RWPE1 (cell line): ENCODE measurements at regions not wholly inside any gene's neighbourhood (a gene's known extent, or its start where the extent isn't known, plus 50 kb on each side); places are given as distances from the start of the nearest gene placed in this dataset.

Experiments used
- CTCF ChIA-PET: fragments of 350-600 bp; sonication (Branson Sonifier 250); formaldehyde crosslinking; extraction: SDS; loops from one replicate; lab custom pipeline; 2021; lab: Yijun Ruan, JAX
- POLR2A ChIA-PET: fragments of 400-600 bp; formaldehyde crosslinking; extraction: SDS; loops from one replicate; lab custom pipeline; 2020; ENCODE audit warnings: antibody characterized with exemption; ENCODE audit not compliant: low non-redundant PET; lab: Yijun Ruan, JAX
- DNase-seq: peaks from one replicate; pipeline ENCODE4 v3.0.0; 2012; ENCODE audit warnings: low spot score
- H3K27ac ChIP-seq: fragments of 450-650 bp; 2 replicates; pipeline ENCODE4 v1.5.1; 2017
- CTCF ChIP-seq: fragments of 450-650 bp; conservative IDR thresholded peaks from 2 replicates; pipeline ENCODE4 v1.5.1; 2017; ENCODE audit warnings: low read depth, mild to moderate bottlenecking

DNA sequence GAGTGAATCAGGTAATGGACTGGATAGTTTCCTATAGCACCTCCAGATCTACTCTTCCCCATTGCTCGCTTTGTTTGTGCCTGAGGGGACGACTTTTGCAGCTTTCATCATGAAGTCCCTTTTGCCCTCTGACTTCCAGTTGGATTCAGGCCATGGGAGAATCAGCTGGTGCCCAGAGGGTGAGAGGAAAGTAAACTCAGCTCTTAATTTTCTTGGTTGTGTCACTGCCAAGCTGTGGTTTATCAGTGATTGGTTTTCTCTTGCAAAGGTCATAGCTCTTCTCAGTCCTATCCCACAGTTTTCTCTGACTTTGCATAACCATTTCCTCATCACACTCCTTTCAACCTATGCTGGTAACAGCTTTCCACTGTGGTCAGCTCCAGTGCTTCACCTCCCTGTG is 200.1 kb downstream of the KCNJ2 start:
- DNase-seq, result no peak
- ChIA-PET POLR2A (no interaction called here), CTCF (no interaction called here)

DNA sequence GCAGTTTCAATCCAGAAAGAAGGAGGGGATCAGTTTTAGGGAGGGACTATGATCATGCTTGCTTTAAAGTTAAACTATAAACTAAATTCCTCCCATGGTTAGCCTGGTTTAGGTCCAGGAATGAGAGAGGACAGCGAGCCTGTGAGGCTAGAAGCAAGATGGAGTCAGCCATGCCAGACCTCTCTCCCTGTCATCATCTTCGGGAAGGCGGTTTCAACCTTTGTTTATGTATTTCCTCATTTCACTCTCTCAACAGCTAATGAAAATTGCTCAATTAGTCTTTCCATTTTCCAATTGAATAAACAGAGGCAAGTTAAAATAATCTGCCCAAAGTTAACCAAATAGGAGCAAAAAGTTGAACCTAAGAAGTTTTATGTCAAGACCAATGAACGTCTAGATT is 201.5 kb downstream of the KCNJ2 start:
- no peak for DNase-seq
- POLR2A ChIA-PET, result no interaction called here

More for the DNA sequence above, 200.1 kb downstream of the KCNJ2 start:
- H3K27ac ChIP-seq, result no peak overlapping the region
- no peak for TF ChIP-seq CTCF

DNA sequence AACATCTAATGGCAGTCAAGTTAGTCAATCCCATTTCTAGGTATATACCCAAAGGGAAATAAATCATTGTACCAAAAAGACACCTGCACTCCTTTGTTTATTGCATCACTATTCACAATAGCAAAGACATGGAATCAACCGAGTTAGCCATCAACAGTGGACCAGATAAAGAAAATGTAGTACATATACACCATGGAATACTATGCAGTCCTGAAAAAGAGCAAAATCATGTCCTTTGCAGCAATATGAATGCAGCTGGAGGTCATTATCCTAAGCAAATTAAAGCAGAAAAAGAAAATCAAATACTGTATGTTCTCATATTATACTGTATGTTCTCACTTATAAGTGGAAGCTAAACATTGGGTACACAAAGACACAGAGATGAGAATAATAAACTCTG is 204.0 kb downstream of the KCNJ2 start:
- DNase-seq, result no peak
- H3K27ac ChIP-seq, result no peak overlapping the region
- CTCF ChIA-PET, result interaction anchor here (0.6 kb wide), 3 partner anchors 139 to 859 kb away, joined by 3 read pairs; no protein-coding TSS in a partner anchor
- POLR2A ChIA-PET, result interaction anchor here (0.6 kb wide), 1 partner anchor 153 kb away, joined by 5 read pairs; no protein-coding TSS in a partner anchor
- no peak for TF ChIP-seq CTCF

More for the DNA sequence above, 201.5 kb downstream of the KCNJ2 start:
- CTCF ChIA-PET, result no interaction called here
- H3K27ac ChIP-seq, result no peak overlapping the region
- TF ChIP-seq CTCF, result no peak

GRCh38 chr17:70374496-70374895 is 205.2 kb downstream of the KCNJ2 start:
- no peak overlapping the region for H3K27ac ChIP-seq
- DNase-seq, result no peak
- ChIA-PET CTCF (interaction anchor here (0.6 to 0.7 kb wide), 2 partner anchors 135 to 325 kb away, joined by 3 to 10 read pairs; no protein-coding TSS in a partner anchor), POLR2A (no interaction called here)
- no peak for TF ChIP-seq CTCF

DNA sequence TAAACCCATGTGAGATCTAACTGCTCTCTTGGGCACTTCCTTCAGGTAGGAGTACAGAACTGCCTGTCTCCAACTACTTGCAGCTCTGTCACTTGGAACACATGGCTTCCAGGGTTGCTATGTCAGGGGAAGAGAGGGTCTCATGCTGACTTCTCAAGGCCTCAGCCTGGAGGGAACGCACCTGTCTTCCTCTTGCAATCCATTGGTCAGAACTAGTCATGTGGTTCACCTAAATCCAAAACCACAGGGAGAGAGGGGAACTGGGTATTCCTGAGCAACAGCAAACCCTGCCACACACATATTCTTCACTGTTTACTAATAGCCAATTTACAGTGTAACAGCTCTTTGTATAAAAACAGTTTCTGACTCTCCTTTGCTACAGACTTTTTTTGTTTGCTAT is 206.1 kb downstream of the KCNJ2 start:
- TF ChIP-seq CTCF, result no peak
- H3K27ac ChIP-seq, result no peak overlapping the region
- ChIA-PET POLR2A (no interaction called here), CTCF (no interaction called here)
- no peak for DNase-seq

DNA sequence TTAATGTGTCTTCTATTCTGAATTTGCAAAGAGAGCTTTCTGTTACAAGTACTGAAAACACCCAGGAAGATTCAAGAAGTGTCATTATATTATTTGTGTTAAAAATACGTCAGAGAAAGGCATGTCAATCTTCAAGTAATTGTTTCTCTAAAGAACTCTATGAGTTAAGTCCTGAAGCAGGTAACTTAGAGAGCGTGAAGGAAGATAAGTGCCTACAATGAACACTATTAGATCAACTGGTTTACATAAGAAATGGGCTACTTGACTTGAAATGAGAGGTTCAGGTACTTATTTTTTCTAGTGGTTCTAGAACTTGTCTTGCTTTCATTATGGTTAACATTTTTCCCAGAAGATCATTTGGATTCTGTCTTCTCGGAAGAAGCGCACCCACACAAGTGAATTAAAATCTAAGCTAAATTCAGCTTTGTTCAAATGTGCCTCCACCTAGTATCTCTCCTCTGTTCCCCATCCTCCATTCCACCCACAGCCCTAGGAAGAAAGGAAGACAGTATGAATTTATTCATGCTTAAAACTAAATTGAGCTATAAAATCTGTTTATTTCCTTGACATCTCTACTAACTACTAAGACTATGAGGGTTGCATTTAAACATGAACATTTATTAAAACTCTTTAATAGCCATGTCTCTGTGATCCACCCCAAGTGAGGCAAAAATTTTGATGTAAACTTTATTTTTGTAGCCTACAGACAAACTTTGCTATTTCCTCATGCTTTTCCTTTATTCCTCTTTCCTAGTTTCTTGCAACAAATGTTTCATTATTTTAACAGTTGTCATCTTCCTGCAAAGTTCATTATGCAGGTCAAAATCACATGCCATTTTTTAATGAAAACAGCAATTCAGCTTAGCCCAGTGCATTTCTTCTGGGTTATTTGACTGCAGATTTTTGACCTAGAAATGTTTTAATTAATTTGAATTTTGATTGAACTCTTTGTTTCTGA is 206.8 kb downstream of the KCNJ2 start:
- no peak for DNase-seq
- TF ChIP-seq CTCF, result no peak
- ChIA-PET POLR2A (no interaction called here), CTCF (interaction anchor here (0.6 kb wide), 1 partner anchor 511 kb away, joined by 7 read pairs; no protein-coding TSS in a partner anchor)
- H3K27ac ChIP-seq, result no peak overlapping the region
